GM12878 (cell line): ENCODE measurements at regions not wholly inside any gene's neighbourhood (a gene's known extent, or its start where the extent isn't known, plus 50 kb on each side); places are given as distances from the start of the nearest gene placed in this dataset.

Experiments used
- CBX5 ChIP-seq: sonication (generic); IDR thresholded peaks from 2 replicates; pipeline ENCODE4 v1.6.1; 2016; ENCODE audit warnings: low read depth, moderate library complexity, mild to moderate bottlenecking, inconsistent platforms
- CTCF ChIP-seq, 3 experiments: IDR thresholded peaks in 2 of 3; conservative IDR thresholded peaks in 1 of 3; 2 replicates each; pipeline ENCODE4 v1.5.1; 2011; ENCODE audit warnings: low read depth in 3 of 3, low read length in 3 of 3, mild to moderate bottlenecking in 3 of 3, control low read depth in 2 of 3, moderate library complexity in 2 of 3, inconsistent platforms in 1 of 3, mixed read lengths in 1 of 3; ENCODE audit not compliant: control insufficient read depth in 2 of 3, insufficient read depth in 1 of 3; ENCODE audit errors: extremely low read depth in 1 of 3
- EP300 ChIP-seq, 2 experiments: fragments of 150-350 bp in 1 of 2; IDR thresholded peaks; 2 replicates each; pipeline ENCODE4 v1.6.1; 2011 to 2012; ENCODE audit warnings: low read depth in 2 of 2, low read length in 2 of 2, borderline replicate concordance in 1 of 2, improper control_type of control experiment in 1 of 2, inconsistent platforms in 1 of 2; ENCODE audit not compliant: control insufficient read depth in 1 of 2
- GABPA ChIP-seq: IDR thresholded peaks from 2 replicates; pipeline ENCODE4 v1.6.1; 2014; ENCODE audit warnings: antibody characterized with exemption, low read depth, mild to moderate bottlenecking, inconsistent platforms
- NFXL1 ChIP-seq: fragments of 450-650 bp; IDR thresholded peaks from 2 replicates; pipeline ENCODE4 v1.6.1; 2017; ENCODE audit warnings: antibody characterized with exemption, mild to moderate bottlenecking, borderline replicate concordance
- PRDM15 ChIP-seq: fragments of 450-650 bp; formaldehyde crosslinking; IDR thresholded peaks from 2 replicates; pipeline ENCODE4 v1.4.0; 2020; ENCODE audit warnings: mild to moderate bottlenecking, moderate library complexity
- REST ChIP-seq: IDR thresholded peaks from 2 replicates; pipeline ENCODE4 v1.6.1; 2012; ENCODE audit warnings: mild to moderate bottlenecking, low read depth, low read length
- RFX5 ChIP-seq: IDR thresholded peaks from 2 replicates; pipeline ENCODE4 v1.6.1; 2011; ENCODE audit warnings: low read depth, low read length, improper control_type of control experiment
- TCF12 ChIP-seq: IDR thresholded peaks from 2 replicates; pipeline ENCODE4 v1.6.1; 2011; ENCODE audit warnings: low read depth, mild to moderate bottlenecking, low read length

- TF ChIP-seq GABPA = no peak
- no peak for TF ChIP-seq CBX5
- no peak for TF ChIP-seq PRDM15 (CRISPR knock-in tag)
- TF ChIP-seq EP300 (IDR thresholded peaks at IDR 0.05; ENCODE audit: borderline replicate concordance in 1 of 2, control insufficient read depth in 1 of 2, low read depth in 2 of 2, low read length in 2 of 2) = no peak
- no peak for TF ChIP-seq CTCF (IDR thresholded peaks at IDR 0.05 in 2 of 3, conservative IDR thresholded peaks at IDR 0.05 in 1 of 3; ENCODE audit: control insufficient read depth in 2 of 3, extremely low read depth in 1 of 3, insufficient read depth in 1 of 3, low read depth in 3 of 3, low read length in 3 of 3)
- no peak for TF ChIP-seq RFX5
- no peak for TF ChIP-seq NFXL1
- no peak for TF ChIP-seq REST
- no peak for TF ChIP-seq TCF12
These were observed 259.2 kb upstream of the ANO3 start for GRCh38 chr11:26072614-26073153.
